HepG2 (cell line): ENCODE measurements at regions not wholly inside any gene's neighbourhood (a gene's known extent, or its start where the extent isn't known, plus 50 kb on each side); places are given as distances from the start of the nearest gene placed in this dataset.
A peak's percentile ranks its signal among the peaks of the same experiment; 100 is the strongest.

Experiments used
- CBX1 ChIP-seq: IDR thresholded peaks from one replicate; pipeline ENCODE4 v1.6.1; 2016; ENCODE audit warnings: antibody characterized with exemption, low read depth
- CEBPZ ChIP-seq: IDR thresholded peaks from 2 replicates; pipeline ENCODE4 v1.6.1; 2012; ENCODE audit warnings: low read length, improper control_type of control experiment
- CTCF ChIP-seq: sonication (generic); formaldehyde crosslinking; IDR thresholded peaks from 2 replicates; pipeline ENCODE4 v1.5.0; 2020; ENCODE audit warnings: mild to moderate bottlenecking, missing genetic modification reagents, moderate library complexity
- MAF1 ChIP-seq: sonication (generic); formaldehyde crosslinking; IDR thresholded peaks from 2 replicates; pipeline ENCODE4 v1.5.0; 2020; ENCODE audit warnings: missing genetic modification reagents, borderline replicate concordance
- RNF219 ChIP-seq: sonication (generic); formaldehyde crosslinking; IDR thresholded peaks from 2 replicates; pipeline ENCODE4 v1.5.0; 2020; ENCODE audit warnings: mild to moderate bottlenecking, missing genetic modification reagents
- TBL1XR1 ChIP-seq: fragments of 150-350 bp; IDR thresholded peaks from 2 replicates; pipeline ENCODE4 v1.6.1; 2014; ENCODE audit warnings: borderline replicate concordance, low read length; ENCODE audit not compliant: partially characterized antibody
- TP53 ChIP-seq: sonication (generic); formaldehyde crosslinking; conservative IDR thresholded peaks from 2 replicates; pipeline ENCODE4 v1.4.0; 2020; ENCODE audit warnings: missing genetic modification reagents
- YEATS4 ChIP-seq: sonication (generic); formaldehyde crosslinking; IDR thresholded peaks from 2 replicates; pipeline ENCODE4 v1.4.0; 2020; ENCODE audit warnings: missing genetic modification reagents, borderline replicate concordance
- ZNF512 ChIP-seq: sonication (generic); formaldehyde crosslinking; IDR thresholded peaks from 2 replicates; pipeline ENCODE4 v1.4.0; 2020; ENCODE audit warnings: mild to moderate bottlenecking, missing genetic modification reagents
- ZNF749 ChIP-seq: sonication (generic); formaldehyde crosslinking; IDR thresholded peaks from 2 replicates; pipeline ENCODE4 v1.8.0; 2022; ENCODE audit warnings: mild to moderate bottlenecking, missing genetic modification reagents, moderate library complexity, borderline replicate concordance

GRCh38 chr7:12518920-12519681, 51.4 kb upstream of the SCIN start (continued):
- TF ChIP-seq TP53 (CRISPR knock-in tag) (no peak), CBX1 (peak; percentile 30), CTCF (CRISPR knock-in tag) (peak; percentile 48), ZNF749 (CRISPR knock-in tag) (no peak), RNF219 (CRISPR knock-in tag) (no peak), CEBPZ (no peak), YEATS4 (CRISPR knock-in tag) (no peak), ZNF512 (CRISPR knock-in tag) (no peak), MAF1 (CRISPR knock-in tag) (no peak), TBL1XR1 (no peak)
